ENCODE measurements at regions not wholly inside any gene's neighbourhood (a gene's known extent, or its start where the extent isn't known, plus 50 kb on each side); places are given as distances from the start of the nearest gene placed in this dataset.

DNA sequence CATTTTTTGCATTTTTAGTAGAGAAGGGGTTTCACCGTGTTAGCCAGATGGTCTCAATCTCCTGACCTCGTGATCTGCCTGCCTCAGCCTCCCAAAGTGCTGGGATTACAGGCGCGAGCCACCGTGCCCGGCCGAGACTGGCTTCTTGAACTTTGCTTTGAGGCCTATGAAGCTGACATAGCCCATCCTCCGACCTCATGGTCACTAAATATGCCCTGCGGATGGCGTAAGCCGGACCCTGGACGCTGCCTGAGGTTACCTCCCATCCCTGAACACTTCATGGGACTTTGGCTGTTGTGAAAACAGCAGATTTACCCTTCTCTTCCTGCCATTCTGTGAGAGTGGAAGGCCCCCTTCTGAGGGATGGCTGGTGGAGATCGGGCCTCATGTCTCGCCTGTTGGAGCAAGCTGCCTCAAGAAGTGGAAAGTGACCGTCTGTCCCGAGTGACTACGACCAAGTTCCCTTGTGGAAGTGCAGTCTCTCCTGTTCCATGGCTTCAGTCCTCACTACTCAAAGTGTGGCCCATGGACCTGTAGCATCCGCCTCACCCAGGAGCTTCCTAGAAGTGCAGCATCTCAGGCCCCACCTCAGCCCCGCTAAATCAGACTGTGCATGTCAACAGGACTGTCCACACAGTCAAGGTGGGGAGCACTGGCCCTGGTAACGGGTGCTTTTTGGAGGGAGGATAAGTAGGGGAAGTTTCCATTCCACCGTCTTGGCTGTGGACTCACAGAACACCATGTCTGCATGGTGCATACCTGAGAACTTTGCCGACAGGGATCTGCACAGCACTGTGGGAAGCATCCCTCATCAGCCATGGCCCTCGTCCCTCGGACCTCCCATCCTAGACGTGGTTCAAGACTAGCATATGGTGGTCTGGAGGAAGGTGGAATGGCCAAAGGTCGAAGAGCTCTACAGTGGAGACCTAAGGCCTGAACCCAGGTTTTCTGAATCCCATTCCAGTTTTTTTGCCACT is 210.5 kb upstream of the SHH start:
- Histone ChIP-seq H3K9me3 (ENCODE audit: control insufficient read depth in 2 of 3, insufficient read depth in 1 of 3, low read length in 3 of 3) (no peaks in the 10 kb centered on the region), H3K9ac (ENCODE audit: low read length in 3 of 3) (no peak overlapping the region), H3K36me3 (ENCODE audit: control insufficient read depth in 2 of 3, insufficient read depth in 3 of 3, low read length in 3 of 3) (no peaks in the 10 kb centered on the region), H3K27ac (ENCODE audit: low read depth in 2 of 2, low read length in 2 of 2) (no peak overlapping the region), H3K27me3 (ENCODE audit: control insufficient read depth, insufficient read depth, low read length) (no peaks in the 10 kb centered on the region), H3K4me3 (ENCODE audit: low read length in 3 of 3) (no peak overlapping the region), H3K4me1 (ENCODE audit: control insufficient read depth in 2 of 3, insufficient read depth in 2 of 3, low read depth in 1 of 3, low read length in 3 of 3) (no peaks in the 10 kb centered on the region)
- TF ChIP-seq, protein P1, sequence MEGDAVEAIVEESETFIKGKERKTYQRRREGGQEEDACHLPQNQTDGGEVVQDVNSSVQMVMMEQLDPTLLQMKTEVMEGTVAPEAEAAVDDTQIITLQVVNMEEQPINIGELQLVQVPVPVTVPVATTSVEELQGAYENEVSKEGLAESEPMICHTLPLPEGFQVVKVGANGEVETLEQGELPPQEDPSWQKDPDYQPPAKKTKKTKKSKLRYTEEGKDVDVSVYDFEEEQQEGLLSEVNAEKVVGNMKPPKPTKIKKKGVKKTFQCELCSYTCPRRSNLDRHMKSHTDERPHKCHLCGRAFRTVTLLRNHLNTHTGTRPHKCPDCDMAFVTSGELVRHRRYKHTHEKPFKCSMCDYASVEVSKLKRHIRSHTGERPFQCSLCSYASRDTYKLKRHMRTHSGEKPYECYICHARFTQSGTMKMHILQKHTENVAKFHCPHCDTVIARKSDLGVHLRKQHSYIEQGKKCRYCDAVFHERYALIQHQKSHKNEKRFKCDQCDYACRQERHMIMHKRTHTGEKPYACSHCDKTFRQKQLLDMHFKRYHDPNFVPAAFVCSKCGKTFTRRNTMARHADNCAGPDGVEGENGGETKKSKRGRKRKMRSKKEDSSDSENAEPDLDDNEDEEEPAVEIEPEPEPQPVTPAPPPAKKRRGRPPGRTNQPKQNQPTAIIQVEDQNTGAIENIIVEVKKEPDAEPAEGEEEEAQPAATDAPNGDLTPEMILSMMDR (IDR thresholded peaks at IDR 0.05; ENCODE audit: borderline replicate concordance, extremely low read depth, insufficient read depth): no peak
- intact Hi-C loops (cut with DNase I): no loop called here
- FAIRE-seq: no peak
- no peak for DNase-seq

DNA sequence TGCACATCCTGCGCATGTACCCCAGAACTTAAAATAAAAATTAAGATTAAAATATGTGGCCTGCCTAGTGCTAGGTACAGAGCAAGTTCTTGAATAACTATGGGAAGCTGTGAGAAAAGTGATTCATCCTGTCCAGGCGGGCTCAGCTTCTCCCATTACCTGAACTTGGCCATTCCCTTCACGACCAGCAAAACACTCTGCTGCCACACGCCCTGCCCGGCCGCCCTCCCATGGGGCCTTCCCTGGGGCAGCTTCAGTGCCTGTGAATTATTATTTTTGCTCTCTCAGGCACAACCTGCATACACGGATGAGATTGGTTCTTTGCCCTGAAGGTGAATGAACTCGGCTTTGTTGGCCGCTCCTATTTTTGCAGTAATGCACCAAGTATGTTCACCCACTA is 209.2 kb upstream of the SHH start:
- DNase-seq: peak in 4 of 5 donors; percentile 27 to 88 (median 43)
- FAIRE-seq: no peak
- H3K4me3 ChIP-seq (ENCODE audit: low read length in 3 of 3): no peak overlapping the region
- no peaks in the 10 kb centered on the region for H3K4me1 ChIP-seq (ENCODE audit: control insufficient read depth in 2 of 3, insufficient read depth in 2 of 3, low read depth in 1 of 3, low read length in 3 of 3)
- no peaks in the 10 kb centered on the region for H3K36me3 ChIP-seq (ENCODE audit: control insufficient read depth in 2 of 3, insufficient read depth in 3 of 3, low read length in 3 of 3)
- H3K27ac ChIP-seq (ENCODE audit: low read depth in 2 of 2, low read length in 2 of 2): no peak overlapping the region
- no peaks in the 10 kb centered on the region for H3K9me3 ChIP-seq (ENCODE audit: control insufficient read depth in 2 of 3, insufficient read depth in 1 of 3, low read length in 3 of 3)
- no peak overlapping the region for H3K9ac ChIP-seq (ENCODE audit: low read length in 3 of 3)
- intact Hi-C loops (cut with DNase I): no loop called here
- TF ChIP-seq, protein P1 (IDR thresholded peaks at IDR 0.05; ENCODE audit: borderline replicate concordance, extremely low read depth, insufficient read depth): no peak
- no peaks in the 10 kb centered on the region for H3K27me3 ChIP-seq (ENCODE audit: control insufficient read depth, insufficient read depth, low read length)

- Histone ChIP-seq H3K9ac (ENCODE audit: low read length in 3 of 3) (no peak overlapping the region), H3K36me3 (ENCODE audit: control insufficient read depth in 2 of 3, insufficient read depth in 3 of 3, low read length in 3 of 3) (no peaks in the 10 kb centered on the region), H3K9me3 (ENCODE audit: control insufficient read depth in 2 of 3, insufficient read depth in 1 of 3, low read length in 3 of 3) (no peaks in the 10 kb centered on the region), H3K4me3 (ENCODE audit: low read length in 3 of 3) (no peak overlapping the region), H3K27me3 (ENCODE audit: control insufficient read depth, insufficient read depth, low read length) (no peaks in the 10 kb centered on the region), H3K27ac (ENCODE audit: low read depth in 2 of 2, low read length in 2 of 2) (no peak overlapping the region), H3K4me1 (ENCODE audit: control insufficient read depth in 2 of 3, insufficient read depth in 2 of 3, low read depth in 1 of 3, low read length in 3 of 3) (no peaks in the 10 kb centered on the region)
- DNase-seq (no peak), FAIRE-seq (no peak)
- TF ChIP-seq, protein P1 (IDR thresholded peaks at IDR 0.05; ENCODE audit: borderline replicate concordance, extremely low read depth, insufficient read depth): no peak
- intact Hi-C loops (cut with DNase I): no loop called here
Measured at GRCh38 chr7:156020566-156020965, 208.3 kb upstream of the SHH start.

Data from kidney (tissue), 13 donors.